SK-N-SH treated with all-trans-retinoic acid at 6 μM for 48 hours (cell line): ENCODE measurements at regions not wholly inside any gene's neighbourhood (a gene's known extent, or its start where the extent isn't known, plus 50 kb on each side); places are given as distances from the start of the nearest gene placed in this dataset.

Experiments used
- ATAC-seq: fragments of 200-7000 bp; cut with Tn5 transposase; 3 replicates; pipeline ENCODE4 v1.9.1; 2020; ENCODE audit warnings: mild to moderate bottlenecking, moderate library complexity
- ARNTL ChIP-seq: fragments of 450-650 bp; formaldehyde crosslinking; IDR thresholded peaks from 2 replicates; pipeline ENCODE4 v1.5.0; 2020; ENCODE audit warnings: low read depth, mild to moderate bottlenecking, moderate library complexity, borderline replicate concordance
- BACH2 ChIP-seq: fragments of 250-450 bp; sonication (Bioruptor Pico); IDR thresholded peaks from 2 replicates; pipeline ENCODE4 v1.9.0; 2021; ENCODE audit warnings: mild to moderate bottlenecking, borderline replicate concordance
- GLIS3 ChIP-seq: fragments of 250-450 bp; sonication (Bioruptor Pico); IDR thresholded peaks from 2 replicates; pipeline ENCODE4 v1.5.0; 2020; ENCODE audit warnings: mild to moderate bottlenecking, moderate library complexity
- ISL1 ChIP-seq: fragments of 250-450 bp; sonication (Bioruptor Pico); IDR thresholded peaks from 2 replicates; pipeline ENCODE4 v2.1.2; 2022; ENCODE audit warnings: mild to moderate bottlenecking, moderate library complexity
- OSR1 ChIP-seq: fragments of 250-450 bp; sonication (Bioruptor Pico); IDR thresholded peaks from 2 replicates; pipeline ENCODE4 v1.8.0; 2022; ENCODE audit warnings: moderate library complexity, mild to moderate bottlenecking, inconsistent platforms
- PPARA ChIP-seq: fragments of 250-450 bp; sonication (Bioruptor Pico); IDR thresholded peaks from 2 replicates; pipeline ENCODE4 v1.5.0; 2020; ENCODE audit warnings: mild to moderate bottlenecking, borderline replicate concordance
- RARB ChIP-seq: fragments of 250-450 bp; sonication (Bioruptor Pico); IDR thresholded peaks from 2 replicates; pipeline ENCODE4 v1.8.0; 2021; ENCODE audit warnings: mild to moderate bottlenecking, moderate library complexity
- SNAI2 ChIP-seq: fragments of 250-450 bp; sonication (Bioruptor Pico); IDR thresholded peaks from 2 replicates; pipeline ENCODE4 v1.5.0; 2020; ENCODE audit warnings: mild to moderate bottlenecking, moderate library complexity
- TCF4 ChIP-seq: fragments of 250-450 bp; sonication (Bioruptor Pico); IDR thresholded peaks from 2 replicates; pipeline ENCODE4 v1.8.0; 2021; ENCODE audit warnings: mild to moderate bottlenecking, moderate library complexity, borderline replicate concordance
- TOX ChIP-seq: fragments of 250-450 bp; sonication (Bioruptor Pico); IDR thresholded peaks from 2 replicates; pipeline ENCODE4 v1.8.0; 2021; ENCODE audit warnings: mild to moderate bottlenecking, moderate library complexity, borderline replicate concordance
- ZC3H10 ChIP-seq: fragments of 250-450 bp; sonication (Bioruptor Pico); IDR thresholded peaks from 2 replicates; pipeline ENCODE4 v1.5.1; 2021; ENCODE audit warnings: mild to moderate bottlenecking, moderate library complexity
- ZFP3 ChIP-seq: fragments of 250-450 bp; sonication (Bioruptor Pico); IDR thresholded peaks from 2 replicates; pipeline ENCODE4 v1.5.0; 2020; ENCODE audit warnings: mild to moderate bottlenecking, moderate library complexity
- ZFP30 ChIP-seq: fragments of 450-650 bp; formaldehyde crosslinking; IDR thresholded peaks from 2 replicates; pipeline ENCODE4 v1.5.0; 2022; ENCODE audit warnings: mild to moderate bottlenecking, moderate library complexity
- ZNF70 ChIP-seq: fragments of 450-650 bp; formaldehyde crosslinking; IDR thresholded peaks from 2 replicates; pipeline ENCODE4 v1.5.0; 2020; ENCODE audit warnings: mild to moderate bottlenecking, moderate library complexity
- ZNF8 ChIP-seq: fragments of 450-650 bp; formaldehyde crosslinking; IDR thresholded peaks from 2 replicates; pipeline ENCODE4 v1.5.0; 2020; ENCODE audit warnings: mild to moderate bottlenecking, moderate library complexity
- TF ChIP-seq, protein P1 (sequence below): fragments of 250-450 bp; sonication (Bioruptor Pico); IDR thresholded peaks from 2 replicates; pipeline ENCODE4 v1.5.1; 2020; ENCODE audit warnings: low read depth, mild to moderate bottlenecking, moderate library complexity
- TF ChIP-seq, protein P2 (sequence below): fragments of 250-450 bp; sonication (Bioruptor Pico); IDR thresholded peaks from 2 replicates; pipeline ENCODE4 v1.8.0; 2021; ENCODE audit warnings: low read depth, mild to moderate bottlenecking, moderate library complexity, borderline replicate concordance
- TF ChIP-seq, protein P3 (sequence below): fragments of 250-450 bp; sonication (Bioruptor Pico); IDR thresholded peaks from 2 replicates; pipeline ENCODE4 v1.5.1; 2021; ENCODE audit warnings: mild to moderate bottlenecking, moderate library complexity
- TF ChIP-seq, protein P4 (sequence below): fragments of 250-450 bp; sonication (Bioruptor Pico); IDR thresholded peaks from 2 replicates; pipeline ENCODE4 v1.5.0; 2020; ENCODE audit warnings: mild to moderate bottlenecking, moderate library complexity

DNA sequence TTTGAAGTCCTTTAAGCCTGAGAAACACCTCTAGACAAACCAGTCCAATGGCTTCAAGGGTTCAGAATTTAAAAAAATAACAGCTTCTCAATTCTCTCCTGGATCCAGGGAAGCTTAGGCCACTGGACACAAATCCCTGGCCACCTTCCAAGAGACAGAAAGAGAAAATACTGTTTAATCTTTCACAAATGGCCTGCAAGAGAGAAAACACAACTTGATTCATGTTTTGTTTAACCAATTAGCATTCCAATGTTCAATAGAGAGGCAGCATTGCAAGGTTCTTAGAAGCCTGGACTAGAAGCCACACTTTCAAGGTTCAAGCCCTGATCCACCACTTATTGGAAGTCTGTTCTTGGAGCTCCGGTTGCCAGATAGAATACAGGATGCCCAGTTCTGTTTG lies 109.0 kb upstream of the PARD3B start:
- ATAC-seq = no peak
- TF ChIP-seq, protein P1, sequence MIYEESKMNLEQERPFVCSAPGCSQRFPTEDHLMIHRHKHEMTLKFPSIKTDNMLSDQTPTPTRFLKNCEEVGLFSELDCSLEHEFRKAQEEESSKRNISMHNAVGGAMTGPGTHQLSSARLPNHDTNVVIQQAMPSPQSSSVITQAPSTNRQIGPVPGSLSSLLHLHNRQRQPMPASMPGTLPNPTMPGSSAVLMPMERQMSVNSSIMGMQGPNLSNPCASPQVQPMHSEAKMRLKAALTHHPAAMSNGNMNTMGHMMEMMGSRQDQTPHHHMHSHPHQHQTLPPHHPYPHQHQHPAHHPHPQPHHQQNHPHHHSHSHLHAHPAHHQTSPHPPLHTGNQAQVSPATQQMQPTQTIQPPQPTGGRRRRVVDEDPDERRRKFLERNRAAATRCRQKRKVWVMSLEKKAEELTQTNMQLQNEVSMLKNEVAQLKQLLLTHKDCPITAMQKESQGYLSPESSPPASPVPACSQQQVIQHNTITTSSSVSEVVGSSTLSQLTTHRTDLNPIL (CRISPR knock-in tag) = no peak
- TF ChIP-seq SNAI2 (CRISPR knock-in tag) (no peak), ZC3H10 (no peak), ZFP30 (CRISPR knock-in tag) (no peak), ZFP3 (CRISPR knock-in tag) (no peak), TCF4 (CRISPR knock-in tag) (no peak), OSR1 (no peak), PPARA (CRISPR knock-in tag) (no peak), ISL1 (CRISPR knock-in tag) (no peak), RARB (CRISPR knock-in tag) (no peak), ARNTL (CRISPR knock-in tag) (no peak), BACH2 (no peak)
- TF ChIP-seq, protein P2, sequence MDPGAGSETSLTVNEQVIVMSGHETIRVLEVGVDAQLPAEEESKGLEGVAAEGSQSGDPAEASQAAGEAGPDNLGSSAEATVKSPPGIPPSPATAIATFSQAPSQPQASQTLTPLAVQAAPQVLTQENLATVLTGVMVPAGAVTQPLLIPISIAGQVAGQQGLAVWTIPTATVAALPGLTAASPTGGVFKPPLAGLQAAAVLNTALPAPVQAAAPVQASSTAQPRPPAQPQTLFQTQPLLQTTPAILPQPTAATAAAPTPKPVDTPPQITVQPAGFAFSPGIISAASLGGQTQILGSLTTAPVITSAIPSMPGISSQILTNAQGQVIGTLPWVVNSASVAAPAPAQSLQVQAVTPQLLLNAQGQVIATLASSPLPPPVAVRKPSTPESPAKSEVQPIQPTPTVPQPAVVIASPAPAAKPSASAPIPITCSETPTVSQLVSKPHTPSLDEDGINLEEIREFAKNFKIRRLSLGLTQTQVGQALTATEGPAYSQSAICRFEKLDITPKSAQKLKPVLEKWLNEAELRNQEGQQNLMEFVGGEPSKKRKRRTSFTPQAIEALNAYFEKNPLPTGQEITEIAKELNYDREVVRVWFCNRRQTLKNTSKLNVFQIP = no peak

DNA sequence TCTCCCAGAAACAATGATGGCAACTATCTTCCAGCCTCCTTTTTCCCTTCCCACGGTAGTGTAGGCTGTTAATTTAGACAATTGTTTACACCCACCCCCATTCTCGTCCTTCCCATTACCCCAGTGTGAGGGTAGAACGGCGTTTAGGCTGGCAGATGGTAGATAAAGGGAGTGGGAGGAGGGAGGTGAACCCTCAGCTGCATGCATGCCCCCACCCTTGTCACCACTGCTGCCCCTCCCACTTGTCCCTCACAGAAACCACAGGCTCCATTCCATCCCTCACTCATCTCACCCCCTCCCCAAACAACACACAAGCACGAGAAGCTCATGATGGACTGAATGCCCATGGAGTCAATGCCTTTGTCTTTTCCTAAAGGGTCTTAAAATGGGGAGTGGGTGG lies 107.9 kb upstream of the PARD3B start:
- TF ChIP-seq, protein P3, sequence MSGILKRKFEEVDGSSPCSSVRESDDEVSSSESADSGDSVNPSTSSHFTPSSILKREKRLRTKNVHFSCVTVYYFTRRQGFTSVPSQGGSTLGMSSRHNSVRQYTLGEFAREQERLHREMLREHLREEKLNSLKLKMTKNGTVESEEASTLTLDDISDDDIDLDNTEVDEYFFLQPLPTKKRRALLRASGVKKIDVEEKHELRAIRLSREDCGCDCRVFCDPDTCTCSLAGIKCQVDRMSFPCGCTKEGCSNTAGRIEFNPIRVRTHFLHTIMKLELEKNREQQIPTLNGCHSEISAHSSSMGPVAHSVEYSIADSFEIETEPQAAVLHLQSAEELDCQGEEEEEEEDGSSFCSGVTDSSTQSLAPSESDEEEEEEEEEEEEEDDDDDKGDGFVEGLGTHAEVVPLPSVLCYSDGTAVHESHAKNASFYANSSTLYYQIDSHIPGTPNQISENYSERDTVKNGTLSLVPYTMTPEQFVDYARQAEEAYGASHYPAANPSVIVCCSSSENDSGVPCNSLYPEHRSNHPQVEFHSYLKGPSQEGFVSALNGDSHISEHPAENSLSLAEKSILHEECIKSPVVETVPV (CRISPR knock-in tag) = no peak
- TF ChIP-seq ZNF70 (CRISPR knock-in tag) = no peak
- no peak for ATAC-seq

DNA sequence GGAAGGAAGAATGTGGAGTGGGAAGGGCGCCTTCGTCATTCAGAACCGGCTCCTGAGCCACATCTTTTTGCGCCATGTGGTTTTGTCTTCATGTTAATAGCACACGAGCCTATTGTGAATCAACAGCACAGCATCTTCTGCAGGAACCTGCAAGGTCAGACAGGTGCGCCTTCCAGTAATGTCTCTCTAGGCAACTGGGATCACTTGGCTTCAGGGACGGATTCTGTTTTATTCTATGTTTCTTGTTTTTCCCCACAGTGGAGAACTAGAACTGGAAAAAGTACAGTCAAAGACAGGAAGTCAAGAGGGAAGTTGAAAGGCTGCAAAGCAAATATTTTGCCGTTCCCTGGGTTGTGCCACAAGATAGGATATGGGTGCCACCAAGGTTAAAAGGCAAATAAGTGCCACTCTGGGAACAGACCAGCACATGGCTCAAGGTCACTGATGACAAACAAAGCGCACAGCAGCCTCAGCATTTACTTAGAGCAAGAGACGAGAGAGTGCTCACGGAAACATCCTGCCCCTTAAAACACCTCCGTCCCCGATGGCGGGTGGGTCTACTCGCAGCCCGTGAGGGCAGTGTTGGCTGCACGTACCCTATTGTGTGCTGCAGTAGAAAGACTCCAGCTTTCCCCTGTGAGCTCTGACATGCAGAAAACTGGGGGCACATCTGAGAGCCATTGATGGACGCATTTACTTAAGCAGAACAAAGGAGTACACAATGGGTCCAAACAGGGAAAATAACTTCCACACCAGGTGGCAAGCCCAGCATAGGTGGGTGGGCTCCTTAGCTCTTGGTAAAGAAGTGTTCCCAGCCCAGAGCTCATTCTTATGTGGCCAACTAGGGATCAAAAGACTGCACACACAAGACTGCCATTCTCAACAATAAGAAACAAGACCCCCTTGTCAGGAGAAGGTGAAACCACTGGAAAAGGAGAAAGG lies 107.2 kb upstream of the PARD3B start:
- TF ChIP-seq SNAI2 (CRISPR knock-in tag) (no peak), TOX (CRISPR knock-in tag) (no peak), PPARA (CRISPR knock-in tag) (no peak), GLIS3 (CRISPR knock-in tag) (no peak), ZFP3 (CRISPR knock-in tag) (no peak)
- TF ChIP-seq, protein P3 (CRISPR knock-in tag) = no peak
- ATAC-seq = no peak

DNA sequence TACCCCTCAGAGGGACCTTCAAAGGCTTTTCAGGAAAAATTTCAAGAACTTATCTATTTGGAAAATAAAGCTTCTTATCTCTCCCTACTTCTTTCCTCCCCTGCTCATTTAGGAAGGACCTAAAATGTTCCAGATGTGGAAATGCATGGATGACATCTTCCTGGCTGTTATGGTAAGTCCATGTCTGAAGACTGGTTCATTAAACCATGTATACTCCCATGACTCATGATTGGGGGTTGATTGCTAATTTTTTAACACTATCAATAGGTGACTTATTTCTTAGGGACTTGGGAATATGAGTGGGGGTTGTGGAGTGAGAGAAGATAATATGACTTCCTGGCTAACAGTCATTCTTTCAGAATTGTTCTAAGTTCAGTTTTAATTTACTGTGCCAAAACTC lies 104.0 kb upstream of the PARD3B start:
- no peak for ATAC-seq
- TF ChIP-seq ZNF8 (CRISPR knock-in tag) = no peak
- TF ChIP-seq, protein P4, sequence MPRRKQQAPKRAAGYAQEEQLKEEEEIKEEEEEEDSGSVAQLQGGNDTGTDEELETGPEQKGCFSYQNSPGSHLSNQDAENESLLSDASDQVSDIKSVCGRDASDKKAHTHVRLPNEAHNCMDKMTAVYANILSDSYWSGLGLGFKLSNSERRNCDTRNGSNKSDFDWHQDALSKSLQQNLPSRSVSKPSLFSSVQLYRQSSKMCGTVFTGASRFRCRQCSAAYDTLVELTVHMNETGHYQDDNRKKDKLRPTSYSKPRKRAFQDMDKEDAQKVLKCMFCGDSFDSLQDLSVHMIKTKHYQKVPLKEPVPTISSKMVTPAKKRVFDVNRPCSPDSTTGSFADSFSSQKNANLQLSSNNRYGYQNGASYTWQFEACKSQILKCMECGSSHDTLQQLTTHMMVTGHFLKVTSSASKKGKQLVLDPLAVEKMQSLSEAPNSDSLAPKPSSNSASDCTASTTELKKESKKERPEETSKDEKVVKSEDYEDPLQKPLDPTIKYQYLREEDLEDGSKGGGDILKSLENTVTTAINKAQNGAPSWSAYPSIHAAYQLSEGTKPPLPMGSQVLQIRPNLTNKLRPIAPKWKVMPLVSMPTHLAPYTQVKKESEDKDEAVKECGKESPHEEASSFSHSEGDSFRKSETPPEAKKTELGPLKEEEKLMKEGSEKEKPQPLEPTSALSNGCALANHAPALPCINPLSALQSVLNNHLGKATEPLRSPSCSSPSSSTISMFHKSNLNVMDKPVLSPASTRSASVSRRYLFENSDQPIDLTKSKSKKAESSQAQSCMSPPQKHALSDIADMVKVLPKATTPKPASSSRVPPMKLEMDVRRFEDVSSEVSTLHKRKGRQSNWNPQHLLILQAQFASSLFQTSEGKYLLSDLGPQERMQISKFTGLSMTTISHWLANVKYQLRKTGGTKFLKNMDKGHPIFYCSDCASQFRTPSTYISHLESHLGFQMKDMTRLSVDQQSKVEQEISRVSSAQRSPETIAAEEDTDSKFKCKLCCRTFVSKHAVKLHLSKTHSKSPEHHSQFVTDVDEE (CRISPR knock-in tag) = no peak
- TF ChIP-seq ARNTL (CRISPR knock-in tag) = no peak
- TF ChIP-seq, protein P1 (CRISPR knock-in tag) = no peak
- TF ChIP-seq GLIS3 (CRISPR knock-in tag) = no peak
- TF ChIP-seq TCF4 (CRISPR knock-in tag) = no peak
- no peak for TF ChIP-seq BACH2
